PC-9 (cell line): ENCODE measurements at regions not wholly inside any gene's neighbourhood (a gene's known extent, or its start where the extent isn't known, plus 50 kb on each side); places are given as distances from the start of the nearest gene placed in this dataset.

ENCODE experiments used
- BruUV-seq: library from RNA; stranded (reverse); fragments of 400-500 nt; replicated peaks from 2 replicates; lab custom pipeline; 2021; lab: Mats Ljungman, UMichigan
- CTCF ChIA-PET: fragments of 300-600 bp; sonication (Branson Sonifier 250); formaldehyde crosslinking; loops from one replicate; lab custom pipeline; 2022; ENCODE audit warnings: antibody characterized with exemption; lab: Charles Lee
- POLR2A ChIA-PET: fragments of 300-600 bp; sonication (Branson Sonifier 250); formaldehyde crosslinking; loops from one replicate; lab custom pipeline; 2022; ENCODE audit warnings: antibody characterized with exemption; ENCODE audit not compliant: unreplicated experiment; lab: Charles Lee
- DNase-seq, 2 experiments: peaks; one replicate each; pipeline versions ENCODE4 v3.0.0 to v3.0.0-alpha.2; 2015 to 2022; ENCODE audit warnings: mixed read lengths in 1 of 2
- H2AFZ ChIP-seq: fragments of 200-600 bp; sonication (generic); 2 replicates; pipeline ENCODE4 v1.8.1; 2017; ENCODE audit warnings: antibody characterized with exemption
- H3F3A ChIP-seq: fragments of 200-600 bp; sonication (generic); 2 replicates; pipeline ENCODE4 v1.8.1; 2017; ENCODE audit warnings: antibody characterized with exemption, mild to moderate bottlenecking, low read depth; ENCODE audit not compliant: insufficient read depth
- H3K27ac ChIP-seq: fragments of 200-600 bp; sonication (generic); 2 replicates; pipeline ENCODE4 v1.6.1; 2016; ENCODE audit warnings: mixed run types
- H3K27me3 ChIP-seq: fragments of 200-600 bp; sonication (generic); 2 replicates; pipeline ENCODE4 v1.6.1; 2016; ENCODE audit warnings: low read depth, mixed run types; ENCODE audit not compliant: insufficient read depth
- H3K36me3 ChIP-seq: fragments of 200-600 bp; sonication (generic); 2 replicates; pipeline ENCODE4 v1.6.1; 2016; ENCODE audit warnings: low read depth, mixed run types
- H3K4me1 ChIP-seq: fragments of 200-600 bp; sonication (generic); replicated peaks from 2 replicates; pipeline ENCODE4 v1.6.1; 2016; ENCODE audit warnings: mixed run types; ENCODE audit not compliant: insufficient read depth
- H3K4me2 ChIP-seq: fragments of 200-600 bp; sonication (generic); 2 replicates; pipeline ENCODE4 v1.6.1; 2017; ENCODE audit warnings: mixed run types
- H3K4me3 ChIP-seq: fragments of 200-600 bp; sonication (generic); 2 replicates; pipeline ENCODE4 v1.6.1; 2016; ENCODE audit warnings: mixed run types
- H3K79me2 ChIP-seq: fragments of 200-600 bp; sonication (generic); 2 replicates; pipeline ENCODE4 v1.6.1; 2017; ENCODE audit warnings: low read depth, mixed run types
- H3K9me2 ChIP-seq: fragments of 200-600 bp; sonication (generic); 2 replicates; pipeline ENCODE4 v1.8.1; 2017; ENCODE audit warnings: mild to moderate bottlenecking; ENCODE audit not compliant: insufficient read depth
- H3K9me3 ChIP-seq: fragments of 200-600 bp; sonication (generic); 2 replicates; pipeline ENCODE4 v1.8.1; 2016; ENCODE audit warnings: low read depth; ENCODE audit not compliant: insufficient read depth
- H4K20me1 ChIP-seq: fragments of 200-600 bp; sonication (generic); 2 replicates; pipeline ENCODE4 v1.8.1; 2017; ENCODE audit not compliant: insufficient read depth
- CTCF ChIP-seq: fragments of 200-600 bp; sonication (generic); conservative IDR thresholded peaks from 2 replicates; pipeline ENCODE4 v1.6.1; 2017; ENCODE audit warnings: mixed run types, antibody characterized with exemption, mild to moderate bottlenecking, moderate library complexity
- EZH2 ChIP-seq: fragments of 200-600 bp; sonication (generic); IDR thresholded peaks from 2 replicates; pipeline ENCODE4 v1.8.0; 2017; ENCODE audit warnings: antibody characterized with exemption, low read depth
- intact Hi-C: fragments of 100-400 bp; cut with micrococcal nuclease; formaldehyde crosslinking; loops from one replicate; pipeline ENCODE4 v1.10.0; 2022; ENCODE audit not compliant: unreplicated experiment

- H3K4me3 ChIP-seq = no peak overlapping the region
- intact Hi-C loops = no loop called here
- DNase-seq = no peak
- no peaks in the 10 kb centered on the region for H3K9me2 ChIP-seq
- no peak overlapping the region for H3K4me2 ChIP-seq
- H3K79me2 ChIP-seq = no peaks in the 10 kb centered on the region
- H4K20me1 ChIP-seq = no peaks in the 10 kb centered on the region
- TF ChIP-seq CTCF (no peak), EZH2 (no peak)
- no peaks in the 10 kb centered on the region for H3K4me1 ChIP-seq
- no peaks in the 10 kb centered on the region for H3K36me3 ChIP-seq
- no peak overlapping the region for H2AFZ ChIP-seq
- no peaks in the 10 kb centered on the region for H3F3A ChIP-seq
- no peaks in the 10 kb centered on the region for H3K9me3 ChIP-seq
- CTCF ChIA-PET = no interaction called here
- no peaks in the 10 kb centered on the region for H3K27me3 ChIP-seq
- POLR2A ChIA-PET = no interaction called here
- H3K27ac ChIP-seq = no peak overlapping the region
- BruUV-seq = no TSS peak
Observed at GRCh38 chr16:72612718-72613117, 435.2 kb downstream of the ZFHX3 start.

GRCh38 chr16:72612256-72612655, 435.7 kb downstream of the ZFHX3 start:
- DNase-seq = no peak
- no peak overlapping the region for H2AFZ ChIP-seq
- H3K27ac ChIP-seq = no peak overlapping the region
- no peaks in the 10 kb centered on the region for H3K27me3 ChIP-seq
- H3K4me1 ChIP-seq = no peaks in the 10 kb centered on the region
- no TSS peak for BruUV-seq
- ChIA-PET CTCF (no interaction called here), POLR2A (no interaction called here)
- H3K9me2 ChIP-seq = no peaks in the 10 kb centered on the region
- H3K79me2 ChIP-seq = no peaks in the 10 kb centered on the region
- no peaks in the 10 kb centered on the region for H4K20me1 ChIP-seq
- H3K4me2 ChIP-seq = no peak overlapping the region
- TF ChIP-seq EZH2 = no peak
- TF ChIP-seq CTCF = no peak
- no peak overlapping the region for H3K4me3 ChIP-seq
- no peaks in the 10 kb centered on the region for H3K36me3 ChIP-seq
- no peaks in the 10 kb centered on the region for H3F3A ChIP-seq
- intact Hi-C loops = no loop called here
- no peaks in the 10 kb centered on the region for H3K9me3 ChIP-seq

GRCh38 chr16:72609933-72610332, 438.0 kb upstream of the PMFBP1 start:
- no peaks in the 10 kb centered on the region for H3K9me2 ChIP-seq
- no peak overlapping the region for H3K27ac ChIP-seq
- no peaks in the 10 kb centered on the region for H3K36me3 ChIP-seq
- H3K4me3 ChIP-seq = no peak overlapping the region
- H2AFZ ChIP-seq = no peak overlapping the region
- BruUV-seq = no TSS peak
- no peaks in the 10 kb centered on the region for H3F3A ChIP-seq
- no peaks in the 10 kb centered on the region for H3K27me3 ChIP-seq
- H3K79me2 ChIP-seq = no peaks in the 10 kb centered on the region
- POLR2A ChIA-PET = no interaction called here
- intact Hi-C loops = no loop called here
- no peak for DNase-seq
- no peak for TF ChIP-seq EZH2
- no peaks in the 10 kb centered on the region for H4K20me1 ChIP-seq
- H3K9me3 ChIP-seq = no peaks in the 10 kb centered on the region
- CTCF ChIA-PET = no interaction called here
- no peaks in the 10 kb centered on the region for H3K4me1 ChIP-seq
- no peak overlapping the region for H3K4me2 ChIP-seq

- no peaks in the 10 kb centered on the region for H4K20me1 ChIP-seq
- H3K36me3 ChIP-seq = no peaks in the 10 kb centered on the region
- no TSS peak for BruUV-seq
- H3K9me3 ChIP-seq = no peaks in the 10 kb centered on the region
- H3K4me3 ChIP-seq = no peak overlapping the region
- H3K4me2 ChIP-seq = no peak overlapping the region
- ChIA-PET POLR2A (no interaction called here), CTCF (no interaction called here)
- H3F3A ChIP-seq = no peaks in the 10 kb centered on the region
- no peaks in the 10 kb centered on the region for H3K4me1 ChIP-seq
- H2AFZ ChIP-seq = no peak overlapping the region
- DNase-seq = no peak
- H3K27ac ChIP-seq = no peak overlapping the region
- H3K9me2 ChIP-seq = no peaks in the 10 kb centered on the region
- no peaks in the 10 kb centered on the region for H3K27me3 ChIP-seq
- intact Hi-C loops = no loop called here
- no peaks in the 10 kb centered on the region for H3K79me2 ChIP-seq
- TF ChIP-seq EZH2 (no peak), CTCF (no peak)
Observed at GRCh38 chr16:72609066-72609465, 437.1 kb upstream of the PMFBP1 start.
